ENCODE measurements at regions not wholly inside any gene's neighbourhood (a gene's known extent, or its start where the extent isn't known, plus 50 kb on each side); places are given as distances from the start of the nearest gene placed in this dataset.

- TF ChIP-seq CTCF (IDR thresholded peaks at IDR 0.05) = no peak
- TF ChIP-seq POLR2AphosphoS5 (IDR thresholded peaks at IDR 0.05; ENCODE audit: low read depth, low read length) = no peak
- no peak for TF ChIP-seq SIN3A (IDR thresholded peaks at IDR 0.05; ENCODE audit: borderline replicate concordance, insufficient read depth, low read depth, low read length)
These were observed 59.9 kb upstream of the JAZF1 start for GRCh38 chr7:28240481-28240880.

All from Panc1 (cell line).